ENCODE measurements at regions not wholly inside any gene's neighbourhood (a gene's known extent, or its start where the extent isn't known, plus 50 kb on each side); places are given as distances from the start of the nearest gene placed in this dataset.

DNA sequence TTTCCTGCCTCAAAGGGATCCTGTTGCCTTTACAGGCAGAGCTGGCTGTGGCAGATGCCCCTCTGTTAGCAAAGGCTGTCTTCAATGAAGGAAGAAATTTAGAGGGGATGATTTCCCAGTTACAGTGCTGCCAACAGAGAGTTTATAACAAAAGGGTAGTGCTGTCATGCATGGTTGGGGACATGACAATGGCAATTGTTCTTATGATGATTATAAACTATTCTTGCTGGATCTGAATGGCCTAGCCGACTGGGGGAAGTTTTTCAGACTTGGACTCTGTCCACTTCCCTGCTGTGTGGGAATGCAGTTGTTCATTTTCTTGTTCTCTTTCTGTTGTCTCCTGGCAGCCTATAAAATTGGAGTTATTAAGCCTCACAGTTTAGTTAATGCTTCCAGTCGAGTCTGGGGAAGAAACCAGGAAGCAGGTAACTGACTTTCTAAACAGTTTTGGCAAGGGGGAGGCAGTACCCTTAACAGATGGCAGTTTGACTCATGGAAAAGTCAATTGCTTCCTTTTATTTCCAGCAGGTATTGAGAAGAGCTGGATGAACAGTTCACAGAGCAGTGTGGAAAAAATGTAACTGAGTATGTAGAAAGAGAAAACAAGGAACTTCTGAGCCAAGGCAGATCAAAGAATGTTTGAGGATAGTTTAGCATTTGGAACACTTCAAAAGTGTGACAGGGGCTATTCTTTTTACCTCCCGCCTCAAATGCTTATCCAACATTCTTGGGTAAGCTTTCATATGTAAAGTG lies 582.6 kb downstream of the RAPGEF2 start:
- ATAC-seq = no peak
- no peaks in the 10 kb centered on the region for H3K27me3 ChIP-seq
- H3K4me3 ChIP-seq = no peak overlapping the region
- H3K27ac ChIP-seq = no peak overlapping the region
- no peaks in the 10 kb centered on the region for H3K4me1 ChIP-seq
- TF ChIP-seq, protein P1, sequence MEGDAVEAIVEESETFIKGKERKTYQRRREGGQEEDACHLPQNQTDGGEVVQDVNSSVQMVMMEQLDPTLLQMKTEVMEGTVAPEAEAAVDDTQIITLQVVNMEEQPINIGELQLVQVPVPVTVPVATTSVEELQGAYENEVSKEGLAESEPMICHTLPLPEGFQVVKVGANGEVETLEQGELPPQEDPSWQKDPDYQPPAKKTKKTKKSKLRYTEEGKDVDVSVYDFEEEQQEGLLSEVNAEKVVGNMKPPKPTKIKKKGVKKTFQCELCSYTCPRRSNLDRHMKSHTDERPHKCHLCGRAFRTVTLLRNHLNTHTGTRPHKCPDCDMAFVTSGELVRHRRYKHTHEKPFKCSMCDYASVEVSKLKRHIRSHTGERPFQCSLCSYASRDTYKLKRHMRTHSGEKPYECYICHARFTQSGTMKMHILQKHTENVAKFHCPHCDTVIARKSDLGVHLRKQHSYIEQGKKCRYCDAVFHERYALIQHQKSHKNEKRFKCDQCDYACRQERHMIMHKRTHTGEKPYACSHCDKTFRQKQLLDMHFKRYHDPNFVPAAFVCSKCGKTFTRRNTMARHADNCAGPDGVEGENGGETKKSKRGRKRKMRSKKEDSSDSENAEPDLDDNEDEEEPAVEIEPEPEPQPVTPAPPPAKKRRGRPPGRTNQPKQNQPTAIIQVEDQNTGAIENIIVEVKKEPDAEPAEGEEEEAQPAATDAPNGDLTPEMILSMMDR (IDR thresholded peaks at IDR 0.05) = no peak
- no peak for DNase-seq
- WGBS, 2 donors = 31 to 34% methylated on average over 3 of the region's 3 CpGs
- peaks cover 0 to 13% (median 0%) of the 10 kb centered on the region in 11 donors for H3K9me3 ChIP-seq
- H3K36me3 ChIP-seq = no peaks in the 10 kb centered on the region
- intact Hi-C loops (cut with DNase I) = no loop called here

DNA sequence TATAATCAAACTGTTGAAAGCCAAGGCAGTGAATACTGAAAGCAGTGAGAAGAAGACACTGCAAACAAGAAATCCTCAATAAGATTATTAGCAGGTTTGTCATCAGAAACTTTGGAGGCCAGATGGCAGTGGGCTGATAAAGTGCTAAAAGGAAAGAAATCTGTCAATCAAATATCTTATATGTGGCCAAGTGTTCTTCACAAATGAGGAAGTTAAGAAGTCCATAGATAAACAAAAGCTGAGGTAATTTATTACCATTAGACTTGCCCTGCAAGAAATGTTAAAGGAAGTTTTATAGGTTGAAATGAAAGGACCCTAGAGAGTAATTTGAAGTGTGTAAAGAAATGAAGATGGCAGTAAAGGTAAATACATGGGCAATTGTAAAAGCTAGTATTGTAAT lies 586.6 kb downstream of the RAPGEF2 start:
- no peak overlapping the region for H3K4me3 ChIP-seq
- H3K36me3 ChIP-seq = no peaks in the 10 kb centered on the region
- TF ChIP-seq, protein P1 (IDR thresholded peaks at IDR 0.05) = no peak
- H3K27me3 ChIP-seq = no peaks in the 10 kb centered on the region
- DNase-seq (no peak), ATAC-seq (no peak)
- intact Hi-C loops (cut with DNase I) = no loop called here
- H3K4me1 ChIP-seq = no peaks in the 10 kb centered on the region
- peaks cover 0 to 43% (median 19%) of the 10 kb centered on the region in 11 donors for H3K9me3 ChIP-seq
- H3K27ac ChIP-seq = no peak overlapping the region

DNA sequence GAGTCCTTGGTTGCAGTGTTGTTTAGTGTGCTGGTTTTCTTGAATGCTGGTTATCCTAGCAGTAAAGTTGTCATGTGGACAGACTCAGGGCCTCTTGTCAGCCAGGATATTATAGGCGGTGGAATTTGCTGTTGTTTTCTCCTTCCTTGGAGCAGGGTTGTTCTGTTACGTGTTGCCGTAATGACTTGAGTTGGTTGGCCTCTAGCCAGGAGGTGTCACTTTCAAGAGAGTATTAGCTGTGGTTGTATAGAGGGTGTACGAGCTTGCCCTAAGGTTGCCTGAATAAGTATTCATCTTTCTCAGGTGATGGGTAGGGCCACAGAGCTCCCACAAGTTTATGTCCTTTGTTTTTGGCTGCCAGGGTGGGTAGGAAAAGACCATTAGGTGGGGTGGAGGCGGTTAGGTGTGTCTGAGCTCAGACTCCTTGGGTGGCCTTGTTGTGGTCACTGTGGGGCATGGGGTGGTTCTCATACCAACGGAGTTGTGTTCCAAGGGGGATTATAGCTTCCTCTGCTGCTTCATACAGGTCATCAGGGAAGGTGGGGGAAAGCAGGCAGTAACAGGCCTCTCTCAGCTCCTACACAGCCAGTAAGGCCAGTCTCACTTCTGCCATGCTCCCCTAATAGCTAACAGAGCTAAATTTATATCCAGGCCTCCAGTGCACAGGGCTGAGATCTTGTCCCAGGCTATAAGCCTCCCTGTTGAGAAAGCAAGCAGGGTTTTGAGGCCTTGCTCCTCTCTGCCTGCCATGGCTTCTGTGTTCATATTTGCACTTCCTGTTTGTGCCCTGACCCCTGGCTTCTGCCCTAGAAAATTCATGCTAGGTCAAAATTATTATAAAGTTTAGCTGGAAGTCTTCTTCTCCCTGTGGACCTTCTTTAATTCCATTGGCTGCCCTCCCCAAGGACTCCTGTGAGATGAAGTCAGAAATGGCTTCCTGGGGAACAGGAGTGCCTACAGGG lies 594.7 kb downstream of the RAPGEF2 start:
- no peak for ATAC-seq
- no peak for DNase-seq
- TF ChIP-seq, protein P1 (IDR thresholded peaks at IDR 0.05) = no peak
- H3K36me3 ChIP-seq = no peaks in the 10 kb centered on the region
- WGBS, 2 donors = 65 to 73% methylated on average over 6 of the region's 6 CpGs
- intact Hi-C loops (cut with DNase I) = no loop called here
- no peaks in the 10 kb centered on the region for H3K4me1 ChIP-seq
- H3K9me3 ChIP-seq = peaks cover 0 to 35% (median 12%) of the 10 kb centered on the region in 11 donors
- H3K27me3 ChIP-seq = no peaks in the 10 kb centered on the region
- H3K4me3 ChIP-seq = no peak overlapping the region
- no peak overlapping the region for H3K27ac ChIP-seq

DNA sequence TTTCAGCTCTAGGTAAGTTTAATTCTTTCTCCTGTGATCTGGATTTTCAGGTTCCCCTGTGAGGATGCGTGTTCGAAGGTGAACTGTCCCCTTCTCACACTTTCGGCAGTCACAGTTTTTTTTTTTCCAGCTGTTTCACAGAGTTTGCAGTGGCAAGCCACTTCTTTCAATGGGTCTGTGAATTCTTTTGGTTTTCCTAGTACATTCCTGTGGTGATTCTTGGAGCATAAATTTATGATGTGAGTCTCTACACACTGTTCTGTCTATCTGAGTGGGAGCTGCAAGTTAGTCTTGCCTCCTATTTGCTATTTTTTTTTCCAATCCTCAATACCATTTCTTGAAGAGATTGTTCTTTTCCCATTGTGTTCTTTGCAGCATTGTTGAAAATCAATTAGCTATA lies 595.5 kb downstream of the RAPGEF2 start:
- ATAC-seq (no peak), DNase-seq (no peak)
- Histone ChIP-seq H3K27me3 (no peaks in the 10 kb centered on the region), H3K4me1 (no peaks in the 10 kb centered on the region), H3K4me3 (no peak overlapping the region), H3K9me3 (peaks cover 0 to 30% (median 8%) of the 10 kb centered on the region in 11 donors), H3K36me3 (no peaks in the 10 kb centered on the region), H3K27ac (no peak overlapping the region)
- TF ChIP-seq, protein P1 (IDR thresholded peaks at IDR 0.05) = no peak
- intact Hi-C loops (cut with DNase I) = no loop called here
- WGBS, 2 donors = 91 to 95% methylated on average over 3 of the region's 3 CpGs
